Suprapubic skin (tissue), 4 donors: ENCODE measurements at regions not wholly inside any gene's neighbourhood (a gene's known extent, or its start where the extent isn't known, plus 50 kb on each side); places are given as distances from the start of the nearest gene placed in this dataset.

Experiments
- CTCF ChIP-seq, 2 donors: fragments of 200-600 bp in 1 of 2; fragments of 450-650 bp in 1 of 2; sonication (generic) in 1 of 2; IDR thresholded peaks; one replicate each; pipeline ENCODE4 v1.5.1; 2016 to 2019; ENCODE audit warnings: antibody characterized with exemption in 2 of 2, mild to moderate bottlenecking in 1 of 2, moderate library complexity in 1 of 2
- POLR2A ChIP-seq, 2 donors: fragments of 450-650 bp; IDR thresholded peaks; one replicate each; pipeline ENCODE4 v1.6.1; 2017; ENCODE audit warnings: antibody characterized with exemption in 2 of 2, mild to moderate bottlenecking in 2 of 2, moderate library complexity in 2 of 2
- POLR2AphosphoS5 ChIP-seq, 3 donors: sonication (generic); formaldehyde crosslinking; IDR thresholded peaks; one replicate each; pipeline ENCODE4 v1.6.1; 2017; ENCODE audit warnings: antibody characterized with exemption in 3 of 3

- no peak for TF ChIP-seq POLR2AphosphoS5 (IDR thresholded peaks at IDR 0.05)
- no peak for TF ChIP-seq CTCF (IDR thresholded peaks at IDR 0.05)
- no peak for TF ChIP-seq POLR2A (IDR thresholded peaks at IDR 0.05)
Measured at GRCh38 chr15:77714555-77714954, 81.8 kb upstream of the LINGO1 start.
